Fibroblast of lung (primary cell): ENCODE measurements at regions not wholly inside any gene's neighbourhood (a gene's known extent, or its start where the extent isn't known, plus 50 kb on each side); places are given as distances from the start of the nearest gene placed in this dataset.

Source experiments
- CTCF ChIP-seq, 2 donors: IDR thresholded peaks in 1 of 2; conservative IDR thresholded peaks in 1 of 2; 1 replicate in 1 of 2; 2 replicates in 1 of 2; pipeline ENCODE4 v1.5.1; 2011 to 2012; ENCODE audit warnings: low read length in 2 of 2, control low read depth in 1 of 2, inconsistent platforms in 1 of 2, low read depth in 1 of 2, mild to moderate bottlenecking in 1 of 2
- EZH2 ChIP-seq: IDR thresholded peaks from 2 replicates; pipeline ENCODE4 v1.5.1; 2012; ENCODE audit warnings: low read length, control low read depth, mild to moderate bottlenecking; ENCODE audit errors: missing control alignments

- no peak for TF ChIP-seq CTCF (conservative IDR thresholded peaks at IDR 0.05 in 1 of 2, IDR thresholded peaks at IDR 0.05 in 1 of 2; ENCODE audit: low read depth in 1 of 2, low read length in 2 of 2)
- no peak for TF ChIP-seq EZH2
Measured at GRCh38 chr22:49255741-49256318, 571.8 kb downstream of the BRD1 start.
